ENCODE measurements at regions not wholly inside any gene's neighbourhood (a gene's known extent, or its start where the extent isn't known, plus 50 kb on each side); places are given as distances from the start of the nearest gene placed in this dataset.

GRCh38 chr14:62102349-62102725 is 340.1 kb downstream of the SNAPC1 start:
- Histone ChIP-seq H2AFZ (ENCODE audit: low read length) (no peak overlapping the region), H4K8ac (ENCODE audit: low read depth, low read length) (no peak overlapping the region), H4K91ac (ENCODE audit: low read depth, low read length, poor library complexity) (no peak overlapping the region), H2BK15ac (ENCODE audit: low read length) (no peak overlapping the region), H3K79me1 (ENCODE audit: low read depth, low read length) (no peaks in the 10 kb centered on the region), H3K4ac (ENCODE audit: low read length) (no peak overlapping the region), H3K9ac (ENCODE audit: low read depth, low read length, poor library complexity) (no peak overlapping the region), H3K27ac (replicated peaks; ENCODE audit: low read length) (no peak overlapping the region), H3K23ac (ENCODE audit: low read depth, low read length, poor library complexity) (no peak overlapping the region), H3K4me3 (ENCODE audit: low read length in 2 of 2) (no peak overlapping the region), H3K9me3 (replicated peaks in 1 of 2; ENCODE audit: control insufficient read depth in 2 of 2, insufficient read depth in 1 of 2, low read depth in 1 of 2, low read length in 2 of 2) (no peaks in the 10 kb centered on the region), H2AK5ac (ENCODE audit: low read depth, low read length) (no peak overlapping the region), H3K14ac (ENCODE audit: low read length) (no peak overlapping the region), H3K4me1 (ENCODE audit: control insufficient read depth in 2 of 2, insufficient read depth in 1 of 2, low read depth in 1 of 2, low read length in 2 of 2) (peaks cover 0 to 3% of the 10 kb centered on the region in 2 donors), H2BK120ac (ENCODE audit: low read depth, low read length) (no peak overlapping the region), H2BK5ac (ENCODE audit: low read length) (no peak overlapping the region), H3K36me3 (replicated peaks in 1 of 2; ENCODE audit: control insufficient read depth in 2 of 2, insufficient read depth in 2 of 2, low read length in 2 of 2) (no peaks in the 10 kb centered on the region), H2BK12ac (ENCODE audit: low read length) (no peak overlapping the region), H3K4me2 (ENCODE audit: insufficient read depth, low read length, poor library complexity, severe bottlenecking) (no peak overlapping the region), H3K27me3 (ENCODE audit: control insufficient read depth in 3 of 3, insufficient read depth in 3 of 3, low read depth in 1 of 3, low read length in 3 of 3) (no peaks in the 10 kb centered on the region), H3K18ac (ENCODE audit: low read length) (no peak overlapping the region)
- DNase-seq (ENCODE audit: low spot score), result no peak
- WGBS, 2 donors (ENCODE audit: extremely low coverage in 2 of 2, insufficient read length in 2 of 2, insufficient replicate concordance in 1 of 2), result no CpG with 5 or more reads among the region's 3 CpGs

GRCh38 chr14:62103464-62103863 is 341.2 kb downstream of the SNAPC1 start:
- no peak overlapping the region for H3K4me2 ChIP-seq (ENCODE audit: insufficient read depth, low read length, poor library complexity, severe bottlenecking)
- H2BK5ac ChIP-seq (ENCODE audit: low read length), result no peak overlapping the region
- no peaks in the 10 kb centered on the region for H3K9me3 ChIP-seq (replicated peaks in 1 of 2; ENCODE audit: control insufficient read depth in 2 of 2, insufficient read depth in 1 of 2, low read depth in 1 of 2, low read length in 2 of 2)
- peaks cover 0 to 3% of the 10 kb centered on the region in 2 donors for H3K4me1 ChIP-seq (ENCODE audit: control insufficient read depth in 2 of 2, insufficient read depth in 1 of 2, low read depth in 1 of 2, low read length in 2 of 2)
- H3K4ac ChIP-seq (ENCODE audit: low read length), result no peak overlapping the region
- no CpG with 5 or more reads among the region's 4 CpGs for WGBS, 2 donors (ENCODE audit: extremely low coverage in 2 of 2, insufficient read length in 2 of 2, insufficient replicate concordance in 1 of 2)
- no peak overlapping the region for H4K91ac ChIP-seq (ENCODE audit: low read depth, low read length, poor library complexity)
- H3K4me3 ChIP-seq (ENCODE audit: low read length in 2 of 2), result no peak overlapping the region
- no peak overlapping the region for H2AK5ac ChIP-seq (ENCODE audit: low read depth, low read length)
- H3K79me1 ChIP-seq (ENCODE audit: low read depth, low read length), result no peaks in the 10 kb centered on the region
- H3K27me3 ChIP-seq (ENCODE audit: control insufficient read depth in 3 of 3, insufficient read depth in 3 of 3, low read depth in 1 of 3, low read length in 3 of 3), result no peaks in the 10 kb centered on the region
- H3K9ac ChIP-seq (ENCODE audit: low read depth, low read length, poor library complexity), result no peak overlapping the region
- H3K27ac ChIP-seq (replicated peaks; ENCODE audit: low read length), result no peak overlapping the region
- H3K18ac ChIP-seq (ENCODE audit: low read length), result no peak overlapping the region
- no peak for DNase-seq (ENCODE audit: low spot score)
- H3K36me3 ChIP-seq (replicated peaks in 1 of 2; ENCODE audit: control insufficient read depth in 2 of 2, insufficient read depth in 2 of 2, low read length in 2 of 2), result no peaks in the 10 kb centered on the region
- no peak overlapping the region for H2BK12ac ChIP-seq (ENCODE audit: low read length)
- no peak overlapping the region for H2AFZ ChIP-seq (ENCODE audit: low read length)
- no peak overlapping the region for H4K8ac ChIP-seq (ENCODE audit: low read depth, low read length)
- no peak overlapping the region for H2BK120ac ChIP-seq (ENCODE audit: low read depth, low read length)
- H2BK15ac ChIP-seq (ENCODE audit: low read length), result no peak overlapping the region
- H3K14ac ChIP-seq (ENCODE audit: low read length), result no peak overlapping the region
- no peak overlapping the region for H3K23ac ChIP-seq (ENCODE audit: low read depth, low read length, poor library complexity)

GRCh38 chr14:62110941-62111340 is 348.7 kb downstream of the SNAPC1 start:
- peaks cover 0 to 19% (median 2%) of the 10 kb centered on the region in 3 experiments for H3K27me3 ChIP-seq (ENCODE audit: control insufficient read depth in 3 of 3, insufficient read depth in 3 of 3, low read depth in 1 of 3, low read length in 3 of 3)
- no peak for DNase-seq (ENCODE audit: low spot score)
- H2BK12ac ChIP-seq (ENCODE audit: low read length), result no peak overlapping the region
- H2BK5ac ChIP-seq (ENCODE audit: low read length), result no peak overlapping the region
- H2BK15ac ChIP-seq (ENCODE audit: low read length), result no peak overlapping the region
- no peak overlapping the region for H3K18ac ChIP-seq (ENCODE audit: low read length)
- no peak overlapping the region for H2AK5ac ChIP-seq (ENCODE audit: low read depth, low read length)
- no peaks in the 10 kb centered on the region for H3K79me1 ChIP-seq (ENCODE audit: low read depth, low read length)
- no peak overlapping the region for H3K4me3 ChIP-seq (ENCODE audit: low read length in 2 of 2)
- H3K9ac ChIP-seq (ENCODE audit: low read depth, low read length, poor library complexity), result no peak overlapping the region
- H3K14ac ChIP-seq (ENCODE audit: low read length), result no peak overlapping the region
- no peaks in the 10 kb centered on the region for H3K4me1 ChIP-seq (ENCODE audit: control insufficient read depth in 2 of 2, insufficient read depth in 1 of 2, low read depth in 1 of 2, low read length in 2 of 2)
- no peak overlapping the region for H3K4me2 ChIP-seq (ENCODE audit: insufficient read depth, low read length, poor library complexity, severe bottlenecking)
- no peak overlapping the region for H3K27ac ChIP-seq (replicated peaks; ENCODE audit: low read length)
- no peaks in the 10 kb centered on the region for H3K36me3 ChIP-seq (replicated peaks in 1 of 2; ENCODE audit: control insufficient read depth in 2 of 2, insufficient read depth in 2 of 2, low read length in 2 of 2)
- H3K4ac ChIP-seq (ENCODE audit: low read length), result no peak overlapping the region
- no peak overlapping the region for H4K91ac ChIP-seq (ENCODE audit: low read depth, low read length, poor library complexity)
- H4K8ac ChIP-seq (ENCODE audit: low read depth, low read length), result no peak overlapping the region
- H2AFZ ChIP-seq (ENCODE audit: low read length), result no peak overlapping the region
- H2BK120ac ChIP-seq (ENCODE audit: low read depth, low read length), result no peak overlapping the region
- H3K23ac ChIP-seq (ENCODE audit: low read depth, low read length, poor library complexity), result no peak overlapping the region
- H3K9me3 ChIP-seq (replicated peaks in 1 of 2; ENCODE audit: control insufficient read depth in 2 of 2, insufficient read depth in 1 of 2, low read depth in 1 of 2, low read length in 2 of 2), result no peaks in the 10 kb centered on the region

GRCh38 chr14:62117010-62117750 is 355.0 kb downstream of the SNAPC1 start:
- Histone ChIP-seq H2BK5ac (ENCODE audit: low read length) (no peak overlapping the region), H3K9ac (ENCODE audit: low read depth, low read length, poor library complexity) (peak overlapping the region; percentile 60), H2BK15ac (ENCODE audit: low read length) (no peak overlapping the region), H2AFZ (ENCODE audit: low read length) (peak overlapping the region; percentile 92), H2BK120ac (ENCODE audit: low read depth, low read length) (no peak overlapping the region), H3K14ac (ENCODE audit: low read length) (no peak overlapping the region), H4K8ac (ENCODE audit: low read depth, low read length) (no peak overlapping the region), H3K9me3 (replicated peaks in 1 of 2; ENCODE audit: control insufficient read depth in 2 of 2, insufficient read depth in 1 of 2, low read depth in 1 of 2, low read length in 2 of 2) (no peaks in the 10 kb centered on the region), H2AK5ac (ENCODE audit: low read depth, low read length) (no peak overlapping the region), H3K36me3 (replicated peaks in 1 of 2; ENCODE audit: control insufficient read depth in 2 of 2, insufficient read depth in 2 of 2, low read length in 2 of 2) (no peaks in the 10 kb centered on the region), H3K4ac (ENCODE audit: low read length) (no peak overlapping the region), H3K27ac (replicated peaks; ENCODE audit: low read length) (no peak overlapping the region), H3K23ac (ENCODE audit: low read depth, low read length, poor library complexity) (no peak overlapping the region), H3K79me1 (ENCODE audit: low read depth, low read length) (no peaks in the 10 kb centered on the region), H3K27me3 (ENCODE audit: control insufficient read depth in 3 of 3, insufficient read depth in 3 of 3, low read depth in 1 of 3, low read length in 3 of 3) (peaks cover 0 to 53% (median 13%) of the 10 kb centered on the region in 3 experiments), H3K18ac (ENCODE audit: low read length) (peak overlapping the region; percentile 64), H3K4me3 (ENCODE audit: low read length in 2 of 2) (peak overlapping the region; percentile 24 to 74), H3K4me2 (ENCODE audit: insufficient read depth, low read length, poor library complexity, severe bottlenecking) (peak overlapping the region; percentile 96), H2BK12ac (ENCODE audit: low read length) (no peak overlapping the region), H4K91ac (ENCODE audit: low read depth, low read length, poor library complexity) (no peak overlapping the region), H3K4me1 (ENCODE audit: control insufficient read depth in 2 of 2, insufficient read depth in 1 of 2, low read depth in 1 of 2, low read length in 2 of 2) (peaks cover 2 to 3% of the 10 kb centered on the region in 2 donors)
- no CpG with 5 or more reads among the region's 56 CpGs for WGBS, 2 donors (ENCODE audit: extremely low coverage in 2 of 2, insufficient read length in 2 of 2, insufficient replicate concordance in 1 of 2)
- DNase-seq (ENCODE audit: low spot score), result peak; percentile 93
